K562 (cell line): ENCODE measurements at regions not wholly inside any gene's neighbourhood (a gene's known extent, or its start where the extent isn't known, plus 50 kb on each side); places are given as distances from the start of the nearest gene placed in this dataset.

Experiments
- ATAC-seq: fragments of 200-7000 bp; cut with Tn5 transposase; 3 replicates; pipeline ENCODE4 v1.9.1; 2020; ENCODE audit warnings: moderate library complexity
- BruUV-seq: library from RNA; stranded (reverse); fragments of 400-500 nt; replicated peaks from 2 replicates; lab custom pipeline; 2021; lab: Mats Ljungman, UMichigan
- CTCF ChIA-PET: fragments of 300-600 bp; formaldehyde crosslinking; extraction: SDS; loops from one replicate; lab custom pipeline; 2021; ENCODE audit warnings: low intra/inter-chr PET ratio; lab: Yijun Ruan, JAX
- POLR2A ChIA-PET: fragments of 300-600, 350-650 bp; sonication (Branson Sonifier 250); formaldehyde crosslinking; extraction: SDS; loops from one replicate; lab custom pipeline; 2021; ENCODE audit warnings: antibody characterized with exemption, inconsistent platforms; lab: Yijun Ruan, JAX
- DNase-seq, 4 experiments: peaks; one replicate each; pipeline versions ENCODE4 v3.0.0 to v3.0.0-alpha.2; 2011 to 2018; ENCODE audit warnings: low spot score in 3 of 4, mixed read lengths in 3 of 4; ENCODE audit errors: extremely low read depth in 1 of 4
- FAIRE-seq: peaks from 2 replicates; lab custom pipeline; 2011; peaks lifted over from hg19 to GRCh38; lab: Jason Lieb, UNC
- H2AFZ ChIP-seq: 2 replicates; pipeline ENCODE4 v1.6.0; 2011; ENCODE audit warnings: low read depth, low read length, control low read depth, inconsistent platforms
- H3K27ac ChIP-seq: fragments of 200-600 bp; 3 replicates; pipeline ENCODE4 v1.8.0; 2011; ENCODE audit warnings: low read depth, mild to moderate bottlenecking, control low read depth, inconsistent platforms, low read length, moderate library complexity, mixed read lengths; ENCODE audit errors: extremely low read depth
- H3K27me3 ChIP-seq, 2 experiments: fragments of 300-600 bp in 1 of 2; 2 replicates in 1 of 2; 3 replicates in 1 of 2; pipeline versions ENCODE4 v1.6.0 to v1.8.0; 2011; ENCODE audit warnings: inconsistent platforms in 2 of 2, low read length in 2 of 2, mild to moderate bottlenecking in 1 of 2, mixed read lengths in 1 of 2, moderate library complexity in 1 of 2; ENCODE audit not compliant: control insufficient read depth in 2 of 2, insufficient read depth in 2 of 2
- H3K36me3 ChIP-seq: fragments of 300-600 bp; 3 replicates; pipeline ENCODE4 v1.8.0; 2011; ENCODE audit warnings: mild to moderate bottlenecking, low read length, inconsistent platforms; ENCODE audit not compliant: control insufficient read depth, insufficient read depth
- H3K4me1 ChIP-seq, 2 experiments: fragments of 200-600 bp in 1 of 2; replicated peaks in 1 of 2; 2 replicates in 1 of 2; 3 replicates in 1 of 2; pipeline versions ENCODE4 v1.5.1 to v1.8.0; 2011; ENCODE audit warnings: inconsistent platforms in 2 of 2, low read length in 2 of 2, mild to moderate bottlenecking in 1 of 2, mixed read lengths in 1 of 2, moderate library complexity in 1 of 2; ENCODE audit not compliant: control insufficient read depth in 2 of 2, insufficient read depth in 2 of 2
- H3K4me2 ChIP-seq: 2 replicates; pipeline ENCODE4 v1.6.1; 2011; ENCODE audit warnings: low read length, control low read depth, inconsistent platforms, mixed read lengths; ENCODE audit not compliant: insufficient read depth
- H3K4me3 ChIP-seq: fragments of 200-600 bp; sonication (generic), shearing (Covaris generic); 2 replicates; pipeline ENCODE4 v1.5.1; 2016; ENCODE audit warnings: control low read depth, inconsistent platforms
- H3K79me2 ChIP-seq: fragments of 200-600 bp; 3 replicates; pipeline ENCODE4 v1.8.0; 2011; ENCODE audit warnings: low read length, inconsistent platforms; ENCODE audit not compliant: control insufficient read depth, insufficient read depth
- H3K9ac ChIP-seq, 2 experiments: 2 replicates each; pipeline versions ENCODE4 v1.6.0 to v1.6.1; 2011; ENCODE audit warnings: low read depth in 2 of 2, low read length in 2 of 2, control low read depth in 1 of 2, inconsistent platforms in 1 of 2, mild to moderate bottlenecking in 1 of 2, mixed read lengths in 1 of 2; ENCODE audit not compliant: insufficient read depth in 1 of 2
- H3K9me1 ChIP-seq: one replicate; pipeline ENCODE4 v1.6.0; 2011; ENCODE audit warnings: inconsistent platforms, mild to moderate bottlenecking, low read length, moderate library complexity; ENCODE audit not compliant: control insufficient read depth, insufficient read depth
- H3K9me3 ChIP-seq: replicated peaks from 2 replicates; pipeline ENCODE4 v1.5.1; 2011; ENCODE audit warnings: low read depth, low read length, inconsistent platforms; ENCODE audit not compliant: control insufficient read depth, insufficient read depth
- H4K20me1 ChIP-seq: replicated peaks from 2 replicates; pipeline ENCODE4 v1.6.1; 2011; ENCODE audit warnings: low read length, inconsistent platforms, mixed read lengths; ENCODE audit not compliant: control insufficient read depth, insufficient read depth
- ATF3 ChIP-seq, 2 experiments: fragments of 450-650 bp in 1 of 2; sonication (generic) in 1 of 2; formaldehyde crosslinking in 1 of 2; IDR thresholded peaks in 1 of 2; conservative IDR thresholded peaks in 1 of 2; 2 replicates each; pipeline versions ENCODE4 v1.6.1 to v1.8.1; 2016 to 2023; ENCODE audit warnings: mild to moderate bottlenecking in 2 of 2, moderate library complexity in 2 of 2, inconsistent platforms in 1 of 2, missing genetic modification reagents in 1 of 2
- CBX8 ChIP-seq: fragments of 200-600 bp; sonication (generic); IDR thresholded peaks from 2 replicates; pipeline ENCODE4 v1.6.1; 2012; ENCODE audit warnings: borderline replicate concordance, mixed run types, low read depth, mild to moderate bottlenecking, moderate library complexity, mixed read lengths, low read length, control low read depth, inconsistent platforms; ENCODE audit not compliant: poor library complexity, severe bottlenecking; ENCODE audit errors: extremely low read depth
- CCNT2 ChIP-seq: IDR thresholded peaks from 2 replicates; pipeline ENCODE4 v1.6.1; 2011; ENCODE audit warnings: borderline replicate concordance, low read depth, mild to moderate bottlenecking, moderate library complexity, mixed read lengths, low read length; ENCODE audit not compliant: insufficient read length; ENCODE audit errors: extremely low read depth
- CGGBP1 ChIP-seq: fragments of 250-450 bp; sonication (Bioruptor Pico); IDR thresholded peaks from 2 replicates; pipeline ENCODE4 v1.9.0; 2021; ENCODE audit warnings: mild to moderate bottlenecking
- FOS ChIP-seq: IDR thresholded peaks from 3 replicates; pipeline ENCODE4 v1.6.1; 2011; ENCODE audit not compliant: insufficient read length; ENCODE audit errors: extremely low read depth
- GATAD2B ChIP-seq: fragments of 450-650 bp; IDR thresholded peaks from 2 replicates; pipeline ENCODE4 v1.6.1; 2017; ENCODE audit warnings: mild to moderate bottlenecking, borderline replicate concordance
- GMEB1 ChIP-seq: fragments of 250-450 bp; sonication (Bioruptor Pico); IDR thresholded peaks from 2 replicates; pipeline ENCODE4 v1.4.0; 2020; ENCODE audit warnings: mild to moderate bottlenecking
- GTF2A2 ChIP-seq: IDR thresholded peaks from 2 replicates; pipeline ENCODE4 v1.6.1; 2016; ENCODE audit warnings: mild to moderate bottlenecking, missing genetic modification characterization, missing compliant biosample characterization
- NUFIP1 ChIP-seq: fragments of 450-650 bp; IDR thresholded peaks from 2 replicates; pipeline ENCODE4 v1.6.1; 2018; ENCODE audit not compliant: partially characterized antibody
- PHF20 ChIP-seq: fragments of 450-650 bp; IDR thresholded peaks from 2 replicates; pipeline ENCODE4 v1.6.1; 2018; ENCODE audit not compliant: partially characterized antibody
- PRPF4 ChIP-seq: fragments of 200-400 bp; formaldehyde crosslinking; IDR thresholded peaks from one replicate; pipeline ENCODE4 v1.6.1; 2017; ENCODE audit warnings: low read length, low read depth, mild to moderate bottlenecking; ENCODE audit not compliant: insufficient read depth, poor library complexity, severe bottlenecking
- PTBP1 ChIP-seq: fragments of 200-400 bp; formaldehyde crosslinking; IDR thresholded peaks from 2 replicates; pipeline ENCODE4 v1.6.1; 2017; ENCODE audit warnings: low read depth, low read length
- TCF3 ChIP-seq: sonication (generic); formaldehyde crosslinking; IDR thresholded peaks from 2 replicates; pipeline ENCODE4 v1.4.0; 2020; ENCODE audit warnings: mild to moderate bottlenecking, missing genetic modification reagents
- XRCC5 ChIP-seq: fragments of 200-400 bp; formaldehyde crosslinking; IDR thresholded peaks from 2 replicates; pipeline ENCODE4 v1.6.1; 2017; ENCODE audit warnings: low read depth, mild to moderate bottlenecking, low read length
- ZNF311 ChIP-seq: fragments of 250-450 bp; sonication (Bioruptor Pico); IDR thresholded peaks from 2 replicates; pipeline ENCODE4 v1.4.0; 2020; ENCODE audit warnings: mild to moderate bottlenecking, moderate library complexity
- ZNF780A ChIP-seq: fragments of 250-450 bp; sonication (Bioruptor Pico); IDR thresholded peaks from 2 replicates; pipeline ENCODE4 v1.5.0; 2021; ENCODE audit warnings: mild to moderate bottlenecking
- ZSCAN29 ChIP-seq: fragments of 450-650 bp; IDR thresholded peaks from 2 replicates; pipeline ENCODE4 v1.6.1; 2017
- WGBS: fragments of 100-300 bp; shearing (Covaris generic); methylation state at CpG from one replicate; pipeline ENCODE4 v1.1.6; 2016; ENCODE audit warnings: low coverage, mixed read lengths; ENCODE audit not compliant: insufficient coverage; ENCODE audit errors: missing lambda C conversion rate; 5-methylcytosine and 5-hydroxymethylcytosine counted together
- in situ Hi-C: fragments of 300-500 bp; cut with MboI; formaldehyde crosslinking; loops from 4 replicates; pipeline ENCODE4 v1.15.0; 2018; ENCODE audit warnings: inconsistent platforms, mixed read lengths
- intact Hi-C: fragments of 100-400 bp; cut with micrococcal nuclease; formaldehyde crosslinking; loops from 2 replicates; pipeline ENCODE4 v1.14.2; 2022

DNA sequence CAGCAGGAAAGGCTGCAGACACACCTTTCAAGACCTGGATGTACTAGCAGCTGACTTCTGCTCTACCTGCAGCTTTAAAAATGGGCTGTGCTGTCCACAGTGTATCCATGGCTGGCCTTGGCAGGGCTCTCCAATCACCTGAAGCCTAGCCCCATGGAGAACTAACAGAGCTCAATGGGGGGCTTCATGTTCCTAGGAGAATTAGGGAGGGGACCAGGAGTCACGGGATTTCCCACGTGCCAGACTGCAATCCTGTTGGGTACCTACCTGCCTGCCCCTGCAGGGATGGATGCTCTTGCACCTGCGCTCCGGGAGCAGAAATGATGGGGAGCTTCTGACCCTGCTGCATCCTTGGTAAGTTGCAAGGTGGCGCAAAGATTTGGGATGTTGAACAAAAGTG is 462.1 kb downstream of the ICE1 start:
- POLR2A ChIA-PET: no interaction called here

DNA sequence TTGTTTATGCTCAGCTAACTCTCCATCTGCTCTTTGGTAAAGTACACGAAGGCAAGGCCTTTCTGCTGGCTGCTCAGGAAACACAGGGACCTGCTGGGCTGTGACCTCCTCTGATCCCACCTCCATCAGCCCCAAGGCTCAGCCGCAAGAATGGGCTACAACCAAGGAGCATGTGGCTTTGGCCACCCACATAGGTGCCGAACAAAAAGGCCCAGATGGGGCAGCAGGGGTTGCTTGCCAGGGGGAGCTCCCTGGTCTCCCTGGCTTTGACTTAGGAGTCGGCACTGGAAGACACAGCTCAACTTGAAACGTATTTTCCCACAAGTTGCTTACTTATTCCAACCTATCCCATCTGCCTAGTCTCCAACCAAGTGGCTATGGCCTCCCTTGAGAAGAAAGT is 461.1 kb downstream of the ICE1 start:
- ChIA-PET CTCF (no interaction called here), POLR2A (no interaction called here)
- Histone ChIP-seq H3K27me3 (peaks cover 7 to 11% of the 10 kb centered on the region in 2 experiments; a peak in 4 of 5 replicates), H3K27ac (no peak overlapping the region), H2AFZ (no peak overlapping the region), H4K20me1 (0 out of 2 replicates have a peak, but pooled peaks cover 3% of the 10 kb centered on the region), H3K9me1 (no peaks in the 10 kb centered on the region), H3K4me1 (peaks cover 0 to 7% of the 10 kb centered on the region in 2 experiments; a peak in 2 of 5 replicates), H3K4me2 (no peak overlapping the region), H3K9me3 (no peaks in the 10 kb centered on the region), H3K4me3 (no peak overlapping the region), H3K79me2 (no peaks in the 10 kb centered on the region), H3K36me3 (no peaks in the 10 kb centered on the region), H3K9ac (no peak overlapping the region)
- intact Hi-C loops: no loop called here
- WGBS: 0% methylated on average over 5 of the region's 5 CpGs
- in situ Hi-C loops: no loop called here
- ATAC-seq (no peak), DNase-seq (no peak), FAIRE-seq (no peak)
- BruUV-seq: no TSS peak
- no peak for TF ChIP-seq PHF20
- TF ChIP-seq PTBP1: no peak
- no peak for TF ChIP-seq ZNF311 (CRISPR knock-in tag)
- no peak for TF ChIP-seq CGGBP1 (CRISPR knock-in tag)
- no peak for TF ChIP-seq CBX8
- TF ChIP-seq GMEB1 (CRISPR knock-in tag): no peak
- no peak for TF ChIP-seq NUFIP1
- TF ChIP-seq CCNT2: no peak
- no peak for TF ChIP-seq ZNF780A (CRISPR knock-in tag)

More for the DNA sequence above, 462.1 kb downstream of the ICE1 start:
- no TSS peak for BruUV-seq
- Histone ChIP-seq H3K79me2 (no peaks in the 10 kb centered on the region), H3K9ac (no peak overlapping the region), H3K27me3 (peaks cover 7 to 11% of the 10 kb centered on the region in 2 experiments; a peak in 4 of 5 replicates), H4K20me1 (0 out of 2 replicates have a peak, but pooled peaks cover 3% of the 10 kb centered on the region), H3K9me3 (no peaks in the 10 kb centered on the region), H3K4me3 (no peak overlapping the region), H3K4me1 (peaks cover 0 to 7% of the 10 kb centered on the region in 2 experiments; a peak in 2 of 5 replicates), H3K36me3 (no peaks in the 10 kb centered on the region), H2AFZ (no peak overlapping the region), H3K9me1 (no peaks in the 10 kb centered on the region), H3K27ac (no peak overlapping the region), H3K4me2 (no peak overlapping the region)
- 2% methylated on average over 5 of the region's 5 CpGs for WGBS
- CTCF ChIA-PET: no interaction called here
- intact Hi-C loops: no loop called here
- DNase-seq (no peak), FAIRE-seq (no peak), ATAC-seq (no peak)
- in situ Hi-C loops: no loop called here
- TF ChIP-seq ATF3 (IDR thresholded peaks at IDR 0.05) (no peak), ATF3 (CRISPR knock-in tag; conservative IDR thresholded peaks at IDR 0.05) (no peak), XRCC5 (no peak), FOS (no peak), PRPF4 (no peak), TCF3 (no peak), GATAD2B (no peak), GTF2A2 (no peak), ZSCAN29 (no peak)
